ENCODE measurements at regions not wholly inside any gene's neighbourhood (a gene's known extent, or its start where the extent isn't known, plus 50 kb on each side); places are given as distances from the start of the nearest gene placed in this dataset.

DNA sequence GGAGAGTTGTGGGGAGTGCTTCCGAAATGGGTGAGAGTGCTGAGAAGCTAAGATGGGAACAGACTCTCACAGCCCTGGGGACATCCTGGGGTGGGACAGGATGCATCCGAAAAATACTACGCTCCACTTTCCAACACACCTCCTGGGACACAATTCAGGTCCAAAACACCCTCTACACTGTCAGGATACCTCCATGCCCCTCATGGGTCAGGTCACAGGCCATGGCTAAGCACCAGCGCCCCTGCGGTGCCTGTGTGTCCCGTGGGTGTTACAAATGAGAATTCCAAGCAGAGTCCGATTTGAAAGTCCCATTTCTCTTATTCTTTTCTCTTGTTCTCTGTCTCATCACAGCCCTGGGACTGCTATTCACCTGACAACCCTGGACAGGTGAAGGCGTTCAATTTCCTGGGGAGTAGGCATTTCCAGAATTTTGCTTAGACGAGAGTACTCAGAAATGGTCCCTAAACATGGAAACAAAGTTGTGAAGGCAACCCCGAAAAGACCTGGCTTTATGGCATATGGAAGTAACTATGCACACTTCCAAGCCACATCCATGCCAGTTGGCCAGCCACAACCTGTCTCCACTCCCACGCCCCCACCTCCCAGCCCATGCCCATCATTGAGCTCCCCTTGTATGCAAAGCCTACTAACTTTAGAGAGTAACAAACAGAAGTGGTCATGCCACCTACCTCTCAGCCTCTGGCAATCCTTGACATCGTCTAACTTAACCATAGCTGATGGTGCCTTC is 87.9 kb upstream of the ZNF507 start:
- H3K27me3 Mint-ChIP-seq (ENCODE audit: insufficient read depth) = peaks cover 8% of the 10 kb centered on the region
- TF ChIP-seq CTCF (IDR thresholded peaks at IDR 0.05) = no peak
- H3K4me1 Mint-ChIP-seq (ENCODE audit: low read depth) = no peaks in the 10 kb centered on the region
- no peak overlapping the region for H3K4me3 Mint-ChIP-seq
- DNase-seq = no peak
- no peak overlapping the region for H3K27ac Mint-ChIP-seq
- peaks cover 11% of the 10 kb centered on the region for H3K9me3 Mint-ChIP-seq
- H3K36me3 Mint-ChIP-seq (ENCODE audit: low read depth) = no peaks in the 10 kb centered on the region

DNA sequence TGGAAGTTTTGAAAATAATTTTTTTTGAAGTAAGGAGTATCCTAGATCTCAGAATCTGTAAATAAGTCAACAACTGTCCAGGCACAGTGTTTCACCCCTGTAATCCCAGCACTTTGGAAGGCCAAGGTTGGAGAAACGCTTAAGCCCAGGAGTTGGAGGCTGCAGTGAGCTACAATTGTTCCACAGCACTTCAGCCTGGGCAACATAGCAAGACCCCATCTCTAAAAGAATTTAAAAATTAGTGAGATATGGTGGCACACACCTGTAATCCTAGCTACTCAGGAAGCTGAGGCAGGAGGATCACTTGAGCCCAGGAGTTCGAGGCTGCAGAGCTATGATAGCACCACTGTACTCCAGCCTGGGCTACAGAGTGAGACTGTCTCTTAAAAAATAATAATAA is 87.2 kb upstream of the ZNF507 start:
- H3K4me1 Mint-ChIP-seq (ENCODE audit: low read depth) = no peaks in the 10 kb centered on the region
- H3K36me3 Mint-ChIP-seq (ENCODE audit: low read depth) = no peaks in the 10 kb centered on the region
- no peak overlapping the region for H3K27ac Mint-ChIP-seq
- no peak for TF ChIP-seq CTCF (IDR thresholded peaks at IDR 0.05)
- DNase-seq = no peak
- peaks cover 8% of the 10 kb centered on the region for H3K27me3 Mint-ChIP-seq (ENCODE audit: insufficient read depth)
- H3K4me3 Mint-ChIP-seq = no peak overlapping the region
- peaks cover 16% of the 10 kb centered on the region for H3K9me3 Mint-ChIP-seq

DNA sequence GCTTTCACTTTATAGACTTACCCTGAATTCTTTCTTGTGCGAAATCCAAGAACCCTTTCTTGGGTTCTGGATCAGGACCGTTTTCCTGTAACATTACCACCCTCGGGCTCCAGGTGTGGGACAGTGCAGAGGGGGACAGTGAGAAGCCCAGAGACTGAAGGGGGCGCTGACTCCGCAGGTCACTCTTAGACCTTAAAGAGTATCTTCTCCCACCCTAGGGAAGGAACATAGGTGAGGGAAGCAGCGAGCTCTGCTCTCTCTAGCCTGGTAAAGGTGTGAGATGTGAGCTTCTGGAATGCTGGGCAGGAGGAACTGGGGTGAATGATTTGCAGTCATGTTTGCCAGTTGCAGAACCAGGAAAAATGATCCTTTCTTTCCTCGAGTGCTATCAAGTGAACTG is 80.8 kb upstream of the ZNF507 start:
- H3K27me3 Mint-ChIP-seq (ENCODE audit: insufficient read depth) = peaks cover 6% of the 10 kb centered on the region
- H3K9me3 Mint-ChIP-seq = peaks cover 5% of the 10 kb centered on the region
- no peaks in the 10 kb centered on the region for H3K4me1 Mint-ChIP-seq (ENCODE audit: low read depth)
- no peak for DNase-seq
- H3K36me3 Mint-ChIP-seq (ENCODE audit: low read depth) = no peaks in the 10 kb centered on the region
- H3K4me3 Mint-ChIP-seq = no peak overlapping the region
- H3K27ac Mint-ChIP-seq = no peak overlapping the region
- TF ChIP-seq CTCF (IDR thresholded peaks at IDR 0.05) = no peak

GRCh38 chr19:32265995-32266394 is 79.4 kb upstream of the ZNF507 start:
- peaks cover 11% of the 10 kb centered on the region for H3K27me3 Mint-ChIP-seq (ENCODE audit: insufficient read depth)
- no peak for TF ChIP-seq CTCF (IDR thresholded peaks at IDR 0.05)
- no peak overlapping the region for H3K27ac Mint-ChIP-seq
- no peaks in the 10 kb centered on the region for H3K4me1 Mint-ChIP-seq (ENCODE audit: low read depth)
- H3K9me3 Mint-ChIP-seq = peaks cover 5% of the 10 kb centered on the region; the same call in 1 of the 2 replicates
- H3K36me3 Mint-ChIP-seq (ENCODE audit: low read depth) = no peaks in the 10 kb centered on the region
- no peak for DNase-seq
- H3K4me3 Mint-ChIP-seq = no peak overlapping the region

GRCh38 chr19:32266460-32266859 is 79.0 kb upstream of the ZNF507 start:
- Mint-ChIP-seq H3K4me1 (ENCODE audit: low read depth) (no peaks in the 10 kb centered on the region), H3K27me3 (ENCODE audit: insufficient read depth) (peaks cover 12% of the 10 kb centered on the region), H3K36me3 (ENCODE audit: low read depth) (no peaks in the 10 kb centered on the region), H3K9me3 (peaks cover 5% of the 10 kb centered on the region; the same call in 1 of the 2 replicates), H3K27ac (no peak overlapping the region), H3K4me3 (no peak overlapping the region)
- TF ChIP-seq CTCF (IDR thresholded peaks at IDR 0.05) = no peak
- no peak for DNase-seq

All from HFFc6 (cell line).